GM19452 (cell line): ENCODE measurements at regions not wholly inside any gene's neighbourhood (a gene's known extent, or its start where the extent isn't known, plus 50 kb on each side); places are given as distances from the start of the nearest gene placed in this dataset.
A peak's percentile ranks its signal among the peaks of the same experiment; 100 is the strongest.

Experiments
- ATAC-seq: cut with Tn5 transposase; IDR thresholded peaks from one replicate; pipeline ENCODE4 v1.9.1; 2021; ENCODE audit not compliant: unreplicated experiment

GRCh38 chr2:215607766-215608165 is 171.9 kb upstream of the FN1 start:
- ATAC-seq: no peak

GRCh38 chr2:215606219-215606618 is 170.4 kb upstream of the FN1 start:
- no peak for ATAC-seq

- no peak for ATAC-seq
Measured at GRCh38 chr2:215605214-215605613, 169.3 kb upstream of the FN1 start.

GRCh38 chr2:215604606-215605005 is 168.7 kb upstream of the FN1 start:
- no peak for ATAC-seq

- no peak for ATAC-seq
Measured at GRCh38 chr2:215603440-215603839, 167.6 kb upstream of the FN1 start.

- no peak for ATAC-seq
Measured at GRCh38 chr2:215602997-215603396, 167.1 kb upstream of the FN1 start.

- ATAC-seq: no peak
Measured at GRCh38 chr2:215601990-215602721, 166.3 kb upstream of the FN1 start.

- no peak for ATAC-seq
Measured at GRCh38 chr2:215601526-215601925, 165.7 kb upstream of the FN1 start.

GRCh38 chr2:215598376-215598975 is 162.6 kb upstream of the FN1 start:
- ATAC-seq: no peak

GRCh38 chr2:215597577-215597976 is 161.7 kb upstream of the FN1 start:
- ATAC-seq: no peak

GRCh38 chr2:215594766-215595165 is 158.9 kb upstream of the FN1 start:
- ATAC-seq: no peak

GRCh38 chr2:215590010-215590745 is 154.3 kb upstream of the FN1 start:
- ATAC-seq: no peak

GRCh38 chr2:215583881-215584280 is 148.0 kb upstream of the FN1 start:
- ATAC-seq: no peak

- no peak for ATAC-seq
Measured at GRCh38 chr2:215579809-215580208, 143.9 kb upstream of the FN1 start.

- no peak for ATAC-seq
Measured at GRCh38 chr2:215577356-215577755, 141.5 kb upstream of the FN1 start.

- no peak for ATAC-seq
Measured at GRCh38 chr2:215576572-215576971, 140.7 kb upstream of the FN1 start.

- ATAC-seq: no peak
Measured at GRCh38 chr2:215573496-215573895, 137.6 kb upstream of the FN1 start.

GRCh38 chr2:215572341-215572848 is 136.5 kb upstream of the FN1 start:
- ATAC-seq: no peak

GRCh38 chr2:215571689-215572088 is 135.8 kb upstream of the FN1 start:
- ATAC-seq: no peak

GRCh38 chr2:215567504-215567903 is 131.6 kb upstream of the FN1 start:
- peak; percentile 77 for ATAC-seq

GRCh38 chr2:215565897-215566296 is 130.0 kb upstream of the FN1 start:
- ATAC-seq: no peak

- ATAC-seq: no peak
Measured at GRCh38 chr2:215557701-215558100, 121.8 kb upstream of the FN1 start.
